HFFc6 (cell line): ENCODE measurements at regions not wholly inside any gene's neighbourhood (a gene's known extent, or its start where the extent isn't known, plus 50 kb on each side); places are given as distances from the start of the nearest gene placed in this dataset.

Experiments used
- DNase-seq: peaks from one replicate; pipeline ENCODE4 v3.0.0-alpha.2; 2018
- H3K27ac Mint-ChIP-seq: 2 replicates; pipeline ENCODE4 v1.8.0; 2020; ENCODE audit warnings: mild to moderate bottlenecking, mixed read lengths
- H3K27me3 Mint-ChIP-seq: 2 replicates; pipeline ENCODE4 v1.8.0; 2021; ENCODE audit warnings: mild to moderate bottlenecking, moderate library complexity, mixed read lengths; ENCODE audit not compliant: insufficient read depth
- H3K36me3 Mint-ChIP-seq: 2 replicates; pipeline ENCODE4 v1.8.0; 2021; ENCODE audit warnings: low read depth, mixed read lengths
- H3K4me1 Mint-ChIP-seq: 2 replicates; pipeline ENCODE4 v1.8.0; 2020; ENCODE audit warnings: low read depth, mixed read lengths
- H3K4me3 Mint-ChIP-seq: 2 replicates; pipeline ENCODE4 v1.8.0; 2020; ENCODE audit warnings: mild to moderate bottlenecking, moderate library complexity, mixed read lengths
- H3K9me3 Mint-ChIP-seq: 2 replicates; pipeline ENCODE4 v1.8.0; 2020; ENCODE audit warnings: mild to moderate bottlenecking, mixed read lengths
- CTCF ChIP-seq: fragments of 200-600 bp; sonication (generic); IDR thresholded peaks from 2 replicates; pipeline ENCODE4 v1.5.0; 2021; ENCODE audit warnings: antibody characterized with exemption, mild to moderate bottlenecking

- Mint-ChIP-seq H3K9me3 (no peaks in the 10 kb centered on the region), H3K27ac (no peak overlapping the region), H3K4me3 (no peak overlapping the region), H3K27me3 (peaks cover 2% of the 10 kb centered on the region; the same call in 1 of the 2 replicates), H3K36me3 (no peaks in the 10 kb centered on the region), H3K4me1 (no peaks in the 10 kb centered on the region)
- TF ChIP-seq CTCF, result no peak
- DNase-seq, result no peak
These were observed 66.9 kb upstream of the MPHOSPH6 start for GRCh38 chr16:82236875-82237274.

- Mint-ChIP-seq H3K4me1 (no peaks in the 10 kb centered on the region), H3K9me3 (no peaks in the 10 kb centered on the region), H3K27me3 (peaks cover 2% of the 10 kb centered on the region; the same call in 1 of the 2 replicates), H3K4me3 (no peak overlapping the region), H3K36me3 (no peaks in the 10 kb centered on the region), H3K27ac (no peak overlapping the region)
- no peak for DNase-seq
- no peak for TF ChIP-seq CTCF
These were observed 66.4 kb upstream of the MPHOSPH6 start for GRCh38 chr16:82236415-82236814.

- no peaks in the 10 kb centered on the region; the same call in none of the 2 replicates for H3K27me3 Mint-ChIP-seq
- H3K4me1 Mint-ChIP-seq, result no peaks in the 10 kb centered on the region
- H3K36me3 Mint-ChIP-seq, result no peaks in the 10 kb centered on the region
- DNase-seq, result no peak
- no peak overlapping the region for H3K4me3 Mint-ChIP-seq
- no peak overlapping the region for H3K27ac Mint-ChIP-seq
- TF ChIP-seq CTCF, result no peak
- no peaks in the 10 kb centered on the region for H3K9me3 Mint-ChIP-seq
These were observed 62.8 kb upstream of the MPHOSPH6 start for GRCh38 chr16:82232806-82233205.

- Mint-ChIP-seq H3K9me3 (no peaks in the 10 kb centered on the region), H3K27me3 (peaks cover 4% of the 10 kb centered on the region), H3K36me3 (no peaks in the 10 kb centered on the region), H3K27ac (no peak overlapping the region), H3K4me3 (no peak overlapping the region), H3K4me1 (no peaks in the 10 kb centered on the region)
- no peak for TF ChIP-seq CTCF
- no peak for DNase-seq
These were observed 61.2 kb upstream of the MPHOSPH6 start for GRCh38 chr16:82231008-82231787.

GRCh38 chr16:82229800-82230619 is 60.0 kb upstream of the MPHOSPH6 start:
- no peak overlapping the region for H3K4me3 Mint-ChIP-seq
- peak; percentile 94 for TF ChIP-seq CTCF
- H3K4me1 Mint-ChIP-seq, result no peaks in the 10 kb centered on the region
- no peaks in the 10 kb centered on the region for H3K36me3 Mint-ChIP-seq
- no peaks in the 10 kb centered on the region for H3K9me3 Mint-ChIP-seq
- no peak overlapping the region for H3K27ac Mint-ChIP-seq
- H3K27me3 Mint-ChIP-seq, result peaks cover 4% of the 10 kb centered on the region
- peak; percentile 64 for DNase-seq
